ENCODE measurements at regions not wholly inside any gene's neighbourhood (a gene's known extent, or its start where the extent isn't known, plus 50 kb on each side); places are given as distances from the start of the nearest gene placed in this dataset.
"Not testable (repeated sequence)": the region's sequence is repeated elsewhere in the genome, so short reads cannot be mapped to it uniquely, and the experiment has no call there.

GRCh38 chr13:90664200-90664599, 683.3 kb upstream of the MIR17HG start:
- DNase-seq, result not testable (repeated sequence)

- DNase-seq, result no peak
These were observed 673.7 kb upstream of the MIR17HG start for GRCh38 chr13:90673746-90674145.

GRCh38 chr13:90675129-90675528, 672.4 kb upstream of the MIR17HG start:
- no peak for DNase-seq

GRCh38 chr13:90680826-90681225, 666.7 kb upstream of the MIR17HG start:
- no peak for DNase-seq

- no peak for DNase-seq
These were observed 663.8 kb upstream of the MIR17HG start for GRCh38 chr13:90683711-90684131.

- no peak for DNase-seq
These were observed 661.0 kb upstream of the MIR17HG start for GRCh38 chr13:90686442-90686841.

- no peak for DNase-seq
These were observed 658.4 kb upstream of the MIR17HG start for GRCh38 chr13:90689111-90689510.

GRCh38 chr13:90690458-90691080, 656.9 kb upstream of the MIR17HG start:
- DNase-seq, result no peak

GRCh38 chr13:90696254-90696653, 651.2 kb upstream of the MIR17HG start:
- no peak for DNase-seq

GRCh38 chr13:90696656-90697055, 650.8 kb upstream of the MIR17HG start:
- no peak for DNase-seq

GRCh38 chr13:90700340-90700739, 647.1 kb upstream of the MIR17HG start:
- no peak for DNase-seq

- DNase-seq, result no peak
These were observed 646.2 kb upstream of the MIR17HG start for GRCh38 chr13:90701264-90701663.

- no peak for DNase-seq
These were observed 645.4 kb upstream of the MIR17HG start for GRCh38 chr13:90702050-90702449.

GRCh38 chr13:90706631-90707030, 640.9 kb upstream of the MIR17HG start:
- no peak for DNase-seq

GRCh38 chr13:90708128-90708527, 639.4 kb upstream of the MIR17HG start:
- DNase-seq, result no peak

GRCh38 chr13:90709319-90709718, 638.2 kb upstream of the MIR17HG start:
- DNase-seq, result no peak

GRCh38 chr13:90710164-90710759, 637.2 kb upstream of the MIR17HG start:
- no peak for DNase-seq

GRCh38 chr13:90713441-90714133, 633.9 kb upstream of the MIR17HG start:
- no peak for DNase-seq

GRCh38 chr13:90715485-90715884, 632.0 kb upstream of the MIR17HG start:
- DNase-seq, result no peak

- no peak for DNase-seq
These were observed 630.0 kb upstream of the MIR17HG start for GRCh38 chr13:90717451-90717936.

- DNase-seq, result no peak
These were observed 628.0 kb upstream of the MIR17HG start for GRCh38 chr13:90719461-90719860.

GRCh38 chr13:90721937-90722336, 625.5 kb upstream of the MIR17HG start:
- DNase-seq, result no peak

- DNase-seq, result no peak
These were observed 624.1 kb upstream of the MIR17HG start for GRCh38 chr13:90723381-90723780.

- DNase-seq, result no peak
These were observed 621.1 kb upstream of the MIR17HG start for GRCh38 chr13:90726375-90726774.
